Cardiac septum (tissue), 1 donor: ENCODE measurements at regions not wholly inside any gene's neighbourhood (a gene's known extent, or its start where the extent isn't known, plus 50 kb on each side); places are given as distances from the start of the nearest gene placed in this dataset.
"Not testable (repeated sequence)": the region's sequence is repeated elsewhere in the genome, so short reads cannot be mapped to it uniquely, and the experiment has no call there.

Experiments used
- DNase-seq: peaks from one replicate; pipeline ENCODE4 v3.0.0-alpha.2; 2020; ENCODE audit warnings: low spot score
- intact Hi-C: fragments of 100-400 bp; cut with DNase I; formaldehyde crosslinking; loops from one replicate; pipeline ENCODE4 v1.14.0; 2022
- donor health status: DM: no; HTN: no; CAD: no.

- intact Hi-C loops = no loop called here
- no peak for DNase-seq
Observed at GRCh38 chr14:65153101-65153500, 50.8 kb upstream of the MAX start.

GRCh38 chr14:65156568-65157366, 54.5 kb upstream of the MAX start:
- intact Hi-C loops = no loop called here
- no peak for DNase-seq

- no peak for DNase-seq
- intact Hi-C loops = loop anchor here (5.0 to 10.0 kb wide), 3 partner anchors 255 to 905 kb away; partner anchors contain the start of gene FUT8
Observed at GRCh38 chr14:65159281-65160062, 57.2 kb upstream of the MAX start.

GRCh38 chr14:65160091-65160490, 57.8 kb upstream of the MAX start:
- no peak for DNase-seq
- intact Hi-C loops = loop anchor here (5.0 to 10.0 kb wide), 3 partner anchors 255 to 905 kb away; partner anchors contain the start of gene FUT8

GRCh38 chr14:65162031-65162430, 59.7 kb upstream of the MAX start:
- intact Hi-C loops = loop anchor here (5.0 to 10.0 kb wide), 3 partner anchors 253 to 903 kb away; partner anchors contain the start of gene FUT8
- DNase-seq = no peak

- DNase-seq = no peak
- intact Hi-C loops = loop anchor here (5.0 to 10.0 kb wide), 3 partner anchors 251 to 901 kb away; partner anchors contain the start of gene FUT8
Observed at GRCh38 chr14:65164068-65164824, 61.9 kb upstream of the MAX start.

- intact Hi-C loops = loop anchor here (5.0 to 10.0 kb wide), 4 partner anchors 250 to 900 kb away; partner anchors contain the start of gene FUT8
Observed at GRCh38 chr14:65164825-65165135, 62.5 kb upstream of the MAX start.

GRCh38 chr14:65167072-65167645, 64.8 kb upstream of the MAX start:
- DNase-seq = no peak
- intact Hi-C loops = loop anchor here (5.0 to 10.0 kb wide), 3 partner anchors 248 to 898 kb away; partner anchors contain the start of gene FUT8

More at GRCh38 chr14:65164825-65165135, 62.5 kb upstream of the MAX start:
- DNase-seq = no peak

- no peak for DNase-seq
- intact Hi-C loops = loop anchor here (5.0 to 10.0 kb wide), 3 partner anchors 246 to 896 kb away; partner anchors contain the start of gene FUT8
Observed at GRCh38 chr14:65168840-65169239, 66.5 kb upstream of the MAX start.

GRCh38 chr14:65169351-65169750, 67.0 kb upstream of the MAX start:
- intact Hi-C loops = loop anchor here (5.0 to 10.0 kb wide), 3 partner anchors 245 to 895 kb away; partner anchors contain the start of gene FUT8
- DNase-seq = no peak

- no peak for DNase-seq
- intact Hi-C loops = no loop called here
Observed at GRCh38 chr14:65170318-65170717, 68.0 kb upstream of the MAX start.

GRCh38 chr14:65170768-65171507, 68.6 kb upstream of the MAX start:
- intact Hi-C loops = no loop called here
- DNase-seq = no peak

GRCh38 chr14:65173973-65174693, 71.8 kb upstream of the MAX start:
- intact Hi-C loops = no loop called here

GRCh38 chr14:65174783-65175182, 72.5 kb upstream of the MAX start:
- intact Hi-C loops = no loop called here
- DNase-seq = no peak

More at GRCh38 chr14:65173973-65174693, 71.8 kb upstream of the MAX start:
- DNase-seq = no peak

- intact Hi-C loops = no loop called here
- no peak for DNase-seq
Observed at GRCh38 chr14:65177551-65177950, 75.2 kb upstream of the MAX start.

GRCh38 chr14:65179231-65179630, 76.9 kb upstream of the MAX start:
- intact Hi-C loops, DNase-seq: not testable (repeated sequence)

GRCh38 chr14:65179918-65180724, 77.8 kb upstream of the MAX start:
- intact Hi-C loops = no loop called here
- DNase-seq = no peak
